ENCODE measurements at regions not wholly inside any gene's neighbourhood (a gene's known extent, or its start where the extent isn't known, plus 50 kb on each side); places are given as distances from the start of the nearest gene placed in this dataset.

DNA sequence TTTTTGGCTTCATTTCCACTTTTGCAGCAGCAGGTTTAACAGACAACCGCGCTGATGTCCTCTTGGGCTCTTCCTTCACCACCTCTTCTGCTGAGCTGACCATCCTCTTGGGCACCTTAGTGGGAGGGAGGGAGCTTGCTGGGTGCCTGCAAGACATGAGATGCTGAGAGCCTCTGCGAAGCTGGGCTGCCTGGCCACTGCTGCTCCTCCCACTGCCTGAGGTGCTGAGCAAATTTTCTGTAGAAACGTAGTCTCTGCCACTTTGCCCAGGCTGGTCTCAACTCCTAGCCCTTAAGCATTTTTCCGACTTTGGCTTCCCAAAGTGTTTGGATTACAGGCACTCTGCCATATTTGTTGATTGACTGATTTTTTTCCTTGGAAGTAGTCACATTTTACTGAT lies 422.2 kb upstream of the MC4R start:
- DNase-seq (ENCODE audit: low spot score): no peak

DNA sequence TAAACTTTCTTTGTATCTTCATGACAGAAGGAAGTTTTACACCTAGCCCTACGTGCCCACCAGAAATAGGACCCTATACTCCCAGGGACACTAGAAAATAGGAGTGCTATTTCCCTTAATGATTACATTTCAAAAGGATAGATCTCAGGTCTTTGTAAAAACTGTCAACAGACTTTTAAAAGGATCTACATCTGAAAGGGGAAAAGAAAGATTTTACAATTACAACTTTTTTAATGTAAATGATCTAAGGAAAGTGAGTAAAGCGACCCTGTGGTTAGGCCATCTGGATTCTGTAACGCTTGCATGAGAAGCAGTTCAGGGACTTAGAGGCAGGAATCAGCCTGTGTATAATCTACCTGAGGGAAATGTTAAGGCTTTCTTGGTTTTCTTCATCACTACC lies 431.8 kb upstream of the MC4R start:
- DNase-seq (ENCODE audit: low spot score): no peak

DNA sequence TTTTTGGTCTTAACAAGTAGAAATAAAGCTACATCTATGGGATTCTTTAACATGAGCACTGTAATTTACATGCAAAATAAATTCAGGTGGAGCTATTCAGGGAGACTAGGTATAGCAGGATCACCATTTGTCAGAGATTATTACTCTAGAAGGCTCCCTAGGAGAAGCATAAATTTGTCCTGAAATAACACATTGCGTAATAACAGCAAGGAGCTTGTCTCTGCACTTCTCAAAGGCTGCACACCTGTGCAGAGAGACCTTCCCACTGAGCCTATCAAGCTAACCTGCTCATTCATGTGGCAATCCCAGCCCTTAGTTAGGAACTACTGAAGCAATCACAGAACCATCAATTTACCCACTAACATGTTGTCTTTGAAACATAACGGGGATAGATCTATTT lies 437.4 kb upstream of the MC4R start:
- DNase-seq (ENCODE audit: low spot score): no peak

DNA sequence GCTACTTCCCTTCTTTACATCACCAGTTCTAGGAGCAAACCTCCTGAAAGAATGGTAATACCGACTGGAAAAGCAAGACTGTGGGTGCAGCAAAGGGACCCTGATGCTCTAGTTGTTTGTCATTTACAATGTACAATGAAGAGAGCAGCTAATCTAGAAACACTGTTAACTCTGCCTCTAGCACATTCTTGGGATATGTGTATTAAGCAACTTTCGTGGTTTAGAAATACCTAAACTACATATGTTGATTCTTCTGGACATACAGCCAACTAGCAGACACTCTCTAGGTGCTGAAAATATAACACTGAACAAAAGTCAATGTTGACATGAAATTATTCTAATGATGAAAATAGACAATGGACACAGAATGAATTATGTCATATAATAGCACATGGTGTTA lies 440.3 kb upstream of the MC4R start:
- DNase-seq (ENCODE audit: low spot score): no peak

DNA sequence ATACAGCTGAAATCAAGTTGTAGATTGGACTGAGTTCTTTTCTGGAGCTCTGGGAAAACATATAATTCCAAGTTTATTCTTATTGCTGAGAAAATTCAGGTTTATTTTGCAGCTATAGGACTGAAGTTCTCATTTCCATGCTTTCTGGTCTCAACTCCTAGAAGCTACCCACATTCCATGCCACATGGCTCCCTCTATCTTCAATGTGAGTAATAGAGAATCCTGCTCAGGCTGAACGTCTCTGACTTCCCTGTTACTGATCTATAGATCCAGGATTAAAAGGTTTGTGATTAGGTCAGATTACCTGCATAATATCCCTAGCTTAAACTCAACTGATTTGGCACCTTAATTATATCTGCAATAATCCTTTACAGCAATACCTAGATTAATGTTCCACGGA lies 453.8 kb upstream of the MC4R start:
- no peak for DNase-seq (ENCODE audit: low spot score)

DNA sequence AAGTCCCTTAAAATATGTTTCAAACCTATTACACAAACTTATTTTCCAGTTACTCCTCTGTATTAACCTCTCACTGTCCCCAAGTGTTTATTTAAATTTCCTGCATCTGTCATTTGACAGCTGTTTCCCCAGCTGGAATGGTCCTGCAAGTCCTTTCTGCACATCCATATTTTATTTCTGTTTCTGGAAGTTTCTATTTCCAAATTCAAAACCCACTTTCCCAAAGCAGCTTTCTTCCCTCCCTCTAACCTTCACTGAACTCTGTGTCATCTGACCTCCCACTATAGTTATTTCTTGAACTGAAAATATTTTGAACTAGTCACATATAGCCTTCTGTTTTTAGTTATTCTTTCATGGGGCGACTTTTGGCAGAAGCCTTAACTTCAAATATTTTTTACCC lies 459.4 kb upstream of the MC4R start:
- DNase-seq (ENCODE audit: low spot score): no peak

DNA sequence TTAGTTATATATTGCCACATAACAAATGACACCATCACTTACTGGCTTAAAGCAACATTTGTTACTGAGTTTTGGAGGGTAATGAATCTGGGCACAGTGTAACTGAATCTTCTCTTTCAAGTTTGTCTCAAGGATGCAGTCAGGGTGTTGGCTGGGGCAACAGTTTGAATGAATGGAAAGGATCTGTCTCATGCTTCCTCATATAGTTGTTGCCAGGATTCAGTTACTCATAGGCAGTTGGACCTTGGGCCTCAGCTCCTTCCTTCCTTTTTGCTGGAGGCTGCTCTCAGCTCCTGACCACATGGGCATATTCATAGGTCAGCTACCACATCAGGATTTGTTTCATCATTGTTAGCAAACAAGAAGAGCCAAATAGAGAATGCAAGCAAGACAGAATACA lies 466.1 kb upstream of the MC4R start:
- no peak for DNase-seq (ENCODE audit: low spot score)

DNA sequence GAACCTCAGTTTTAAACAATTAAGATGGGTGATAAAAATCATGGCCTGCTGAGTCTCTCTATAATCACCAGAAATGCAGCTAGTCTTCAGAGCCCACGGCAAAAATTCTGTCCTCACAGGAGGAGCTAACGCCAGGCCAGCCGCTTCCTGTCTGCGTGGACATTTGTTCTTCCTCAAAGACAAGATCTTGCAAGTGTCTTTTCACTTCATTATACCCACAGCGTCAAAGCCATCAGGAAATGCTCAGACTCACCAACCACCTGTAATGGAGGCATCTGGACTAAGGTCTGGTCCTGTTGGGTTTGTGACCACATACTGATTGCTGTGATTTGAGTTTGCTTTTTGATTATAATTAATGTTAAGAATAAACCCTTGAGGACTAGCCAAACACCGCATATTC lies 473.8 kb upstream of the MC4R start:
- no peak for DNase-seq (ENCODE audit: low spot score)

DNA sequence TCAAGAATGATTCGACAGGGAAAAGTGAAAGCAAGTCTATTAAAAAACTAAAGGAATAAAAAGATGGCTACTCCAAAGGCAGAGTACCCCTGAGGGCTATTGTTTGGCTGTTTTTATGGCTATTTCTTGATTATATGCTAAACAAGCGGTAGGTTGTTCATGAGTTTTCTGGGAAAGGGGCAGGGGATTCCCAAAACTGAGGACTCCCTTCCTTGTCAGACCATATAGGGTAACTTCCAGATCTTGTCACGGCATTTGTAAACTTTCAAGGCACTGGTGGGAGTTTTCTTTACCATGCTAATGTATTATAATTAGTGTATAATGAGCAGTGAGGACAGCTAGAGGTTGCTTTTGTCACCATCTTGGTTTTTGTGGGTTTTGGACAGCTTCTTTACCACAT lies 474.9 kb upstream of the MC4R start:
- DNase-seq (ENCODE audit: low spot score): no peak

DNA sequence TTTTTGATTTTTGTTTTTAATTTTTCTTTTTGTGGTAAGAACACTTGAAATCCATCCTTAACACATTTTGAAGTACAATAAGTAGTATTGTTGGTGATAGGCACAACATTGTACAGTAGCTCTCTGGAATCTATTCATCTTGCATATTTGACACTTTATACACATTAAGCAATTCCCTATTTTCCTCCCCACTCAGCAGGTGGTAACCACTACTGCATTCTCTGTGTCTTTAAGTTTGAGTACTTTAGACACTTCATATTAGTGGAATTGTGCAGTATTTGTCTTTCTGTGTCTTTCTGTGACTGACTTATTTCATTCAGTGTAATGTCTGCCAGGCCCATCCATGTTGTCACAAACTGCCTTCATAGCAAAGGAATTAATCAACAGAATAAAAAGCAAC lies 471.7 kb upstream of the CDH20 start:
- DNase-seq (ENCODE audit: low spot score): no peak

DNA sequence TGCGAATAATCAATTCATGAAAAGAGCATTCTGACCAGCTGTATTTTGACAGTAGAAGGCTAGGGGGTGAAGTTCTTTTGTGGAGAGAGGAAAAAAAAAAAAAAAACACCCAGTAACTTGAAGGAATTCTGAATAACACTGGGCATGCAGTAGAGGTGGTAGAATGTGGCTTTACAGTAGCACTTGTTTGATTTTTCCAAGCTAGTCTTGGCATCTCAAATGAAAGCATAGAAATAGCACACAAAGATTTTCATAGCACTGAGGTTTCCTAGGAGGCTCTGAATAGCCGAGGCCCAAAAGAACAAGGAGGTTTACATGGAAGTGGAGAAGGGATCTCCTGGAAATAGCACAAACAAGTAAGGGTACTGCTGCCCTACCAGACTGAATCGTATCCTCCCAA lies 470.2 kb upstream of the CDH20 start:
- no peak for DNase-seq (ENCODE audit: low spot score)

DNA sequence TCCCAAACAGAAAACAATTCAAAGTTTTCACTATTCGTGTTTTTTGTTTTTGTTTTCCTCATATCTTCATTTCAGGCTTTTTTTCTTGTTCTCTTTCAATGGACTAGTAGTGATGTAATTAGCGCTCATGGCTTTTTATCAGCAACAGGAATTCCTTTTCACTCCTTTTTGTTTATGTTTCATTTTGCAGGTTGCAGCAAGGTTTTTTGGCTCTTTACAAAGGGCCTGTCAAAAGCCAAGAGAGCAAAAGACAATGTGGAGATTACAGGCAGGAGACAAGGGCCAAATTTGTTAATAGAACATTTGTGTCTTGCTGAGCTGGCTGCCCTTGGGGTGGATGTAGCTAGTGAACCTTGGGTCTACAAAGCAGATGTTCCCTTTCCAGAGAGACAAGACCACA lies 467.4 kb upstream of the CDH20 start:
- no peak for DNase-seq (ENCODE audit: low spot score)

DNA sequence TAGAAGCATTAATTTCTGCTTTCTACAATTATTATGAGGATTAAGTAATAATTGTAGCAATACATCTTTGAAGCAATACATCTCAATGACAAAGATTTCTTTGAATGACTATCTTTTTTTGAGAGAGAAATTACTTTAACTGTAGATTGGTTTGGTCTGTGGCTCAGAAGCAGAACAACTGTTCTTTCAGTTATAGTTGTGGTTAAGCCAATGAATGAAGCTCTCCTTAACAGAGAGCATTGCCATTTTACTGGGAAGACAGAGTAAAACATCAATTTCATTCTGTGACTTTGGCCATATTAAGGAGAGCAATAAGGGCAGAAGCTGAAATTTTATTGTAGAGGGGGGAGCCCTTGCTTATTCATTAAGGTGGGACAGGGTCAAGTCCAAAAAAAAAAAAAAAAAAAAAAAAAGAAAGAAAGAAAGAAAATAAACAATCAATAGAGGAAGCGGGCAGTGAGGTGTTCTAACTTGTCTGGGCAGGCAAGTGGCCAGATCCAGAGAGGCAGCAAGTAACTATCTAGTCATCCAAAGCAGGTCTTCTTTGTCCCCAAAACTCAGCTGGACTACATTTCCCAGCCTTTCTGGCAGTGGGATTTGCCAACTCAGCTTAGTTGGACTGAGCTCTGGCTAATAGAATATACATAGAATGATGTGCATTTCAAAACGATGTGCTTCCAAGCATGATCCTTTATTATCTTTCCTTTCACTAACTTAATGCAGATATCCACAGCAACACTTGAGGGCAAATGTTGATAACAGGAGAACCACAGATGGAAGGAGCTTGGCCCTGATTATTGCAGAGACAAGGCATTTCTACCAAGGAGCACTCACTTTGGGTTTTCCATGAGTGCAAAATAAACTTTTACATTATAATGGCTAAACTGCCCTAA lies 462.7 kb upstream of the CDH20 start:
- DNase-seq (ENCODE audit: low spot score): no peak

DNA sequence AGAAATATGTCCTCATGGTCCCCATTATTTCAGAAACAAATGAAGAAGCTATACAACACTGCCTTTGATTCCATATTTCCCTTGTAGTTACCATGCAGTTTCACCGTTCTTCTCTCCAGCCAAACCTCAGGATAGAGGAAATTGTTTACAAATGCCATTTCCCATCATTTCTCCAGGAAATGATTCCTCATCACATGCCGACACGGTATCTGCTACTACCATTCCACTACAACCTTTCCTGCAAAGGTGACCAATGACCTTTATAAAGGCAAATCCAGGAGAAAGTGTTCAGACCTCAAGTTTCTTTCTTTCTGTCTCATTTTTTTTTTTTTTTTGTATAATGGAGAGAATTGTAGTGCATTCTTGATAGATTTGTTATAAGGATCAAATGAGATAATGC lies 460.8 kb upstream of the CDH20 start:
- no peak for DNase-seq (ENCODE audit: low spot score)

DNA sequence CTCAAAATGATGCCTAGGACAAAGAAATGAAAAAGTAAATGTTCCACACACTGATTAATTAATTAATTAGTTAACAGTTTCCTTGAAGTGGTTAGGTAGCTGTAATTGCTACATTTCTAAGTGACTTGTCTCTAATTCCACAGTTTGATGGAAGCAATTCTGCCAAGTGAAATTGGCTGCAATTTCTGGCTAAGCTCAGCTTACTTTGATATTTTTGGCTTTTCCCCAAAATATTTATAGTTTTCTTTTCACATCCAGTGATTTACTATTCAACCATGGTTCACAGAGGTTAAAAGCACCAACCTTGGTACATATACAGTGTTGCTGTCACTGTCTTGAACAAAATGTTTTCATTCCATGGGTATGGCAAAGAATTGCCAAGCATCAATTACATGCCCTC lies 459.5 kb upstream of the CDH20 start:
- no peak for DNase-seq (ENCODE audit: low spot score)

DNA sequence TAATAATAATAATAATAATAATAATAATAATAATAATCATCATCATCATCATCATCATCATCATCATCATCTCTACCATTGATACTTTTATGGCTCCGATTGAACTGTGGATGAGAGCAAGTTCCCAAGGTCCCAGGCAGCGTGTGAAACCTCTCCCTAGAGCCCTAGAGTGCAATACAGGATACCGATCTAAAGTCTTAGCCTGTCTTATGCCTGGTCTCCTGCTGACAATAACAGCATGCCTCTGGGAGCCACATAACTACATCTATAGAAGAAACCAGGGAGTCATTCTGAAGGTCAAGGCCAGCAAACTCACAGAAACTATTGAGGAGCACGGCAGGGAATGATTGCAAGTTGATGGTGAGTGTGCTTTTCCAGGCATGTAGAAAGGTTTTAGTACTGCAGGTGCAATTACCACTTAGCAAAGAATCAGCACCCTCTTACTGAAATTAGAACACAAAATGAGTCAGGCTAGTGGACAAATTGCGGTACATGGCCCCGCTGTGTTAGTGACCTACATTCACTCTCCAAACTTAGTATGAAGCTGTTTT lies 457.2 kb upstream of the CDH20 start:
- DNase-seq (ENCODE audit: low spot score): no peak

DNA sequence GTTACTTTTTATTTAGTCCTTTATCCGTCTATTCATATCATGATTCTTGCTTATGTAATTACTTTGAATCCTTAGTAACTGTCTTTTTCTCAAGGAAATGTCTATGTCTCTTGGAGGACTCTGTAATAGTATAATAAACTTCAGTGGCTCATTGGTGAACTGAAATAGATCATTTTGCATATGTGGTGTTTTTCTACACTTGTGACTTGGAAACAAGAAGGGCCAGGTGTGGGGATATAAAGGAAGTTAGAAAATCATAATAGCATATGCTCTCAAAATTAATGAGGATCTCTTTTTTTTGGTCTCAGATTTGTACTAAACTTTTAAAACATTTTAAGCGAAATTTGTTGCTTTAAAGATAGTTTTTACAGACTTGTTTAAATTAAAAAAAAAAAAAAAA lies 453.0 kb upstream of the CDH20 start:
- no peak for DNase-seq (ENCODE audit: low spot score)

DNA sequence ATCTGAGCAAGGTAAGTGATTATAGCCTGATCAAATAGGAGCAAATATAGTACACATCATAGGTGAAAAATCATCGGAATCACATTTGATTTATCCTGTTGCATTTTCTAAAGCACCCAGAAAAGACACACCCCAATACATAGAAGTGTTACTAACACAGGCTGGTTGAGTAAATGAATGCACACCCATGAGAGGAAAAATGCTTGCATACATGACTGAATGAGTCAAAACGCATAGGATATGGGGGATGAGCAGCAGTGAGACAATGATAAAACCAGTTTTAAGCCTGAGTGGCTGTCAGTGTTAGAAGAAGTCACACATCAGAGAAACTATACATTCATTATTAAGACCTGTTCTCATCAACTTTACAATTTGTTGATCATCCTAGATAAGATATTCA lies 449.6 kb upstream of the CDH20 start:
- no peak for DNase-seq (ENCODE audit: low spot score)

DNA sequence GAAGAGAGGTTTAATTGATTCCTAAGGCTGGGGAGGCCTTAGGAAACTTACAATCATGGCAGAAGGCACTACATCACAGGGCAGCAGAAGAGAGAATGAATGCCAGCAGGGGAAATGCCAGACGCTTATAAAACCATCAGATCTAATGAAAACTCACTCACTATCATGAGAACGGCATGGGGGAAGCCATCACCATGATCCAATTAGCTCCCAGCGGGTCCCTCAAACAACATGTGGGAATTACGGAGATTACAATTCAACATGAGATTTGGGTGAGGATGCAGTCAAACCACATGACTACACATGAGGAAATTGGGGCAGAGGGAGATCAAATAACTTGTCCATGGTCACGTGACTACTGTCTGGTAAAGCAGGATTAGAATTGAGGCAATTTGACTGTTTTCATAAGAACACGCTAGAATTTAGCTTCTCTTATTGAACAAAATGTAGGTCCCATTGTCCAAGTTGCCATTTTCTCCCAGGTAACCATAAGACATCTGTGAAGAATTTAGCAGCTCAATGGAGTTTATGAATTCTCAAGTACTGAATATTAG lies 445.1 kb upstream of the CDH20 start:
- DNase-seq (ENCODE audit: low spot score): no peak

DNA sequence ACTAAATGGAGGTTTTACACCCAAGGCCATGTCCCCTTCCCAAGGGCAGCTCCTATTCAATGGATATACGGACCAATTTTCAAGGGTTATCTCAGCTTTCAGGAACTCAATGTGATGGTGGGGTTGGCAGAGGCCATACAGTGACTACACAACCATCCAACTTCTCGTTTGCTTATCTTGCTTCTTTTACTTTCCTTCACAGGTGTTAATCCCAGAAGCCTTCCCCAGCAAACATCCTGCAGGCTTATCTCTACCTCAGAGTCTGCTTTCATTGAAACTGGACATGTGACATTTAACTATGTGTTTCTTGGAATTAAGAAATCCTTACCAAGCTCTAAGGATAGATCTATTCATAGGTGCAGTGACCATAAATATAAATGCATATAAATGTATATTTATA lies 443.8 kb upstream of the CDH20 start:
- no peak for DNase-seq (ENCODE audit: low spot score)

DNA sequence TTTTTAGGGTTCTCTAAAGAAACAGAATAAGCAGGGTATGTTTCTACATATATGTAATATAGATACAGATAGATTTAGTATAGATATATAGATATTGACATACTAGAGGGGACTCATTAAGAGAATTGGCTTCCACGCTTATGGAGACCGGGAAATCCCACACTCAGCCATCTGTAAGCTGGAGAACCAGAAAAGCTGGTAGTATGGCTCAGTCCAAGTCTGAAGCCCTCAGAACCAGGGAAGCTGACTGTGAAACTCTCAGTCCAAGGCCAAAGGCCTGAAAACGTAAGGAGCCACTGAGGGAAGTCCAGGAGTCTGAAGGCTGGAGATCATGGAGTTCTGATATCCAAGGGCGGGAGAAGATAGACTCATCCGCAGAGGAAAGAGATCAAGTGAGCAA lies 441.3 kb upstream of the CDH20 start:
- DNase-seq (ENCODE audit: low spot score): no peak

DNA sequence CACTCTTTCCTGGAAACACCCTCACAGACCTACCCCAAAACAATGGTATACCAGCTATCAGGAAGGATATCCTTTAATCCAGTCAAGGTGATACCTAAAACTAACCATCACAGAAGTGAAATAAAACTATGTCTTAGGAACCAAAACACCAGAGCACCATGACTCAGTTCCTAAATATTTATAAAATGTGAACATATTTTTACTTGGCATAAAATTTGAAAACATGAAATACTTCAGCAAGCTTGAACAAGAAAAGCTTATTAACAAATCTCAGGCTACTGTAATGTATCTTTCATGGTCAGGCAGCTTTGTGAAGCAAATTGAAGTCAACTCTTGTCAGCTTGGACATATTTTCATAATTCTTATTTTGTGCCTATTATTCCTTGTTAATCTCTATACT lies 440.8 kb upstream of the CDH20 start:
- DNase-seq (ENCODE audit: low spot score): no peak

DNA sequence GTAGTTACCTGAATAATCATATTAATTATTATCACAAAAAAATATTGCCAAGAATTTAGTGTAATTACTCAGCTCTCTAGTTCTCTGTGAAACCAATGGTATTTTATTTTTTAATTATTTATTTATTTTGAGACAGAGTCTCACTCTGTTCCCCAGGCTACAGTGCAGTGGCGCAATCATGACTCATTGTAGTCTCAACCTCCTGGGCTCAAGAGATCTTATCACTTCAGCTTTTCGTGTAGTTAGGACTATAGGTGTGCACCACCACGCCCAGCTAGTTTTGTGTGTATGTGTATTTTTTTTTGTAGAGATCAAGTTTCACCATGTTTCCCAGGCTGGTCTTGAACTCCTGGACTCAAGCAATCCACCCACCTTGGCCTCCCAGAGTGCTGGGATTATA lies 440.4 kb upstream of the CDH20 start:
- no peak for DNase-seq (ENCODE audit: low spot score)
